Breast epithelium (tissue), 4 donors: ENCODE measurements at regions not wholly inside any gene's neighbourhood (a gene's known extent, or its start where the extent isn't known, plus 50 kb on each side); places are given as distances from the start of the nearest gene placed in this dataset.
A peak's percentile ranks its signal among the peaks of the same experiment; 100 is the strongest.

Experiments
- DNase-seq, 2 donors: peaks; one replicate each; pipeline ENCODE4 v3.0.0-alpha.2; 2019; ENCODE audit warnings: low spot score in 2 of 2
- H3K27ac ChIP-seq, 2 donors: fragments of 200-600 bp; sonication (generic) in 1 of 2; one replicate each; pipeline ENCODE4 v1.5.1; 2016 to 2019; ENCODE audit warnings: mild to moderate bottlenecking in 1 of 2
- H3K27me3 ChIP-seq, 2 donors: fragments of 200-600 bp; sonication (generic) in 1 of 2; one replicate each; pipeline versions ENCODE4 v1.5.1 to v1.6.0; 2017 to 2019; ENCODE audit warnings: control low read depth in 1 of 2, mild to moderate bottlenecking in 1 of 2
- H3K36me3 ChIP-seq: fragments of 200-600 bp; one replicate; pipeline ENCODE4 v1.5.1; 2019
- H3K4me1 ChIP-seq, 2 donors: fragments of 200-600 bp; sonication (generic); one replicate each; pipeline ENCODE4 v1.5.1; 2016 to 2019; ENCODE audit warnings: control low read depth in 1 of 2
- H3K4me3 ChIP-seq, 3 donors: fragments of 200-600 bp; sonication (generic); 1 replicate in 2 of 3; 2 replicates in 1 of 3; pipeline ENCODE4 v1.5.1; 2016 to 2019; ENCODE audit warnings: mild to moderate bottlenecking in 3 of 3, moderate library complexity in 2 of 3
- H3K9me3 ChIP-seq, 2 donors: fragments of 200-600 bp; sonication (generic) in 1 of 2; one replicate each; pipeline ENCODE4 v1.5.1; 2016 to 2019; ENCODE audit warnings: control low read depth in 1 of 2
- CTCF ChIP-seq, 3 donors: fragments of 450-650 bp; IDR thresholded peaks; one replicate each; pipeline ENCODE4 v1.5.1; 2016 to 2017; ENCODE audit warnings: antibody characterized with exemption in 3 of 3, mild to moderate bottlenecking in 3 of 3, moderate library complexity in 3 of 3
- POLR2A ChIP-seq: fragments of 450-650 bp; IDR thresholded peaks from one replicate; pipeline ENCODE4 v1.6.1; 2016; ENCODE audit warnings: antibody characterized with exemption, mild to moderate bottlenecking, moderate library complexity
- POLR2AphosphoS5 ChIP-seq, 3 donors: sonication (generic); formaldehyde crosslinking; IDR thresholded peaks; one replicate each; pipeline ENCODE4 v1.6.1; 2017; ENCODE audit warnings: antibody characterized with exemption in 3 of 3
- intact Hi-C: fragments of 100-400 bp; cut with DNase I; formaldehyde crosslinking; loops from one replicate; pipeline ENCODE4 v1.15.1; 2023; ENCODE audit warnings: low total_unique reads

GRCh38 chr11:116180806-116181600 is 591.8 kb downstream of the BUD13 start:
- no peaks in the 10 kb centered on the region for H3K9me3 ChIP-seq
- H3K27ac ChIP-seq = peak overlapping the region in 1 of 2 donors; percentile 48
- no peak for TF ChIP-seq POLR2A
- TF ChIP-seq CTCF (IDR thresholded peaks at IDR 0.05) = no peak
- no peak for TF ChIP-seq POLR2AphosphoS5 (IDR thresholded peaks at IDR 0.05)
- H3K4me1 ChIP-seq = no peaks in the 10 kb centered on the region
- intact Hi-C loops = no loop called here
- H3K36me3 ChIP-seq = no peaks in the 10 kb centered on the region
- no peak for DNase-seq
- no peaks in the 10 kb centered on the region for H3K27me3 ChIP-seq
- no peak overlapping the region for H3K4me3 ChIP-seq

- H3K4me3 ChIP-seq = no peak overlapping the region
- no peaks in the 10 kb centered on the region for H3K9me3 ChIP-seq
- intact Hi-C loops = no loop called here
- no peaks in the 10 kb centered on the region for H3K27me3 ChIP-seq
- no peaks in the 10 kb centered on the region for H3K36me3 ChIP-seq
- H3K27ac ChIP-seq = no peak overlapping the region
- H3K4me1 ChIP-seq = no peaks in the 10 kb centered on the region
- DNase-seq = no peak
- no peak for TF ChIP-seq POLR2AphosphoS5 (IDR thresholded peaks at IDR 0.05)
These were observed 593.4 kb downstream of the BUD13 start for GRCh38 chr11:116179401-116179800.

GRCh38 chr11:116177521-116178210 is 595.1 kb downstream of the BUD13 start:
- DNase-seq = no peak
- H3K9me3 ChIP-seq = no peaks in the 10 kb centered on the region
- TF ChIP-seq CTCF (IDR thresholded peaks at IDR 0.05) = no peak
- no peak for TF ChIP-seq POLR2A
- TF ChIP-seq POLR2AphosphoS5 (IDR thresholded peaks at IDR 0.05) = no peak
- H3K36me3 ChIP-seq = no peaks in the 10 kb centered on the region
- H3K4me1 ChIP-seq = no peaks in the 10 kb centered on the region
- intact Hi-C loops = no loop called here
- H3K27ac ChIP-seq = no peak overlapping the region
- no peaks in the 10 kb centered on the region for H3K27me3 ChIP-seq
- H3K4me3 ChIP-seq = no peak overlapping the region

- Histone ChIP-seq H3K27ac (no peak overlapping the region), H3K36me3 (no peaks in the 10 kb centered on the region), H3K4me3 (no peak overlapping the region), H3K27me3 (no peaks in the 10 kb centered on the region), H3K9me3 (no peaks in the 10 kb centered on the region), H3K4me1 (no peaks in the 10 kb centered on the region)
- no peak for DNase-seq
- TF ChIP-seq POLR2A (no peak), CTCF (IDR thresholded peaks at IDR 0.05) (no peak), POLR2AphosphoS5 (IDR thresholded peaks at IDR 0.05) (no peak)
- intact Hi-C loops = no loop called here
These were observed 596.2 kb downstream of the BUD13 start for GRCh38 chr11:116176484-116177005.

- intact Hi-C loops = no loop called here
- no peak for DNase-seq
These were observed 597.1 kb downstream of the BUD13 start for GRCh38 chr11:116175707-116176106.

More at GRCh38 chr11:116175707-116176106, 597.1 kb downstream of the BUD13 start:
- TF ChIP-seq POLR2AphosphoS5 (IDR thresholded peaks at IDR 0.05) (no peak), CTCF (IDR thresholded peaks at IDR 0.05) (no peak), POLR2A (no peak)
- H3K27ac ChIP-seq = no peak overlapping the region
- no peak overlapping the region for H3K4me3 ChIP-seq
- no peaks in the 10 kb centered on the region for H3K4me1 ChIP-seq
- H3K27me3 ChIP-seq = no peaks in the 10 kb centered on the region
- no peaks in the 10 kb centered on the region for H3K36me3 ChIP-seq
- H3K9me3 ChIP-seq = no peaks in the 10 kb centered on the region
